AG04449 (cell line): ENCODE measurements at regions not wholly inside any gene's neighbourhood (a gene's known extent, or its start where the extent isn't known, plus 50 kb on each side); places are given as distances from the start of the nearest gene placed in this dataset.
"Not testable (repeated sequence)": the region's sequence is repeated elsewhere in the genome, so short reads cannot be mapped to it uniquely, and the experiment has no call there.

Experiments
- CTCF ChIA-PET: fragments of 350-600 bp; formaldehyde crosslinking; extraction: SDS; loops from one replicate; lab custom pipeline; 2021; ENCODE audit warnings: antibody characterized with exemption; lab: Yijun Ruan, JAX
- POLR2A ChIA-PET: fragments of 400-600, 350-600 bp; formaldehyde crosslinking; extraction: SDS; loops from one replicate; lab custom pipeline; 2020; ENCODE audit warnings: antibody characterized with exemption, inconsistent platforms; lab: Yijun Ruan, JAX
- DNase-seq: peaks from one replicate; pipeline ENCODE4 v3.0.0-alpha.2; 2010; ENCODE audit warnings: low read depth, low spot score
- H3K4me3 ChIP-seq: 2 replicates; pipeline ENCODE4 v1.5.1; 2011; ENCODE audit warnings: low read depth, mild to moderate bottlenecking, control low read depth, low read length
- CTCF ChIP-seq: IDR thresholded peaks from one replicate; pipeline ENCODE4 v1.5.1; 2011; ENCODE audit warnings: mild to moderate bottlenecking, moderate library complexity, low read length, control low read depth, inconsistent platforms; ENCODE audit not compliant: insufficient read depth; ENCODE audit errors: missing control alignments

- DNase-seq, POLR2A ChIA-PET, CTCF ChIA-PET, H3K4me3 ChIP-seq: not testable (repeated sequence)
Observed at GRCh38 chr7:29709002-29709401, 97.3 kb upstream of the WIPF3 start.

GRCh38 chr7:29723127-29723526, 83.2 kb upstream of the WIPF3 start:
- POLR2A ChIA-PET, CTCF ChIA-PET, H3K4me3 ChIP-seq: not testable (repeated sequence)
- DNase-seq: peak; percentile 83

- POLR2A ChIA-PET: no interaction called here
- DNase-seq: peak; percentile 19
- CTCF ChIA-PET: no interaction called here
- no peak overlapping the region for H3K4me3 ChIP-seq
- no peak for TF ChIP-seq CTCF
Observed at GRCh38 chr7:29723599-29723998, 82.7 kb upstream of the WIPF3 start.

GRCh38 chr7:29729534-29730165, 76.7 kb upstream of the WIPF3 start:
- DNase-seq, POLR2A ChIA-PET, H3K4me3 ChIP-seq, CTCF ChIA-PET: not testable (repeated sequence)

GRCh38 chr7:29734246-29734731, 72.0 kb upstream of the WIPF3 start:
- H3K4me3 ChIP-seq: no peak overlapping the region
- TF ChIP-seq CTCF: no peak
- no peak for DNase-seq
- CTCF ChIA-PET: no interaction called here
- POLR2A ChIA-PET: no interaction called here

GRCh38 chr7:29747645-29748245, 58.6 kb upstream of the WIPF3 start:
- POLR2A ChIA-PET, DNase-seq, H3K4me3 ChIP-seq: not testable (repeated sequence)
- CTCF ChIA-PET: interaction anchor here (0.6 to 3.3 kb wide), 13 partner anchors 13 to 327 kb away, joined by 3 to 46 read pairs (median 4); no protein-coding TSS in a partner anchor

GRCh38 chr7:29748286-29749099, 57.8 kb upstream of the WIPF3 start:
- DNase-seq: peak; percentile 10

More at GRCh38 chr7:29748286-29749099, 57.8 kb upstream of the WIPF3 start:
- peak; percentile 40 for TF ChIP-seq CTCF
- H3K4me3 ChIP-seq: no peak overlapping the region
- ChIA-PET POLR2A (no interaction called here), CTCF (interaction anchor here (0.6 to 3.3 kb wide), 10 partner anchors 12 to 327 kb away, joined by 3 to 46 read pairs (median 6); no protein-coding TSS in a partner anchor)
